NCI-H1694 (cell line): ENCODE measurements at regions not wholly inside any gene's neighbourhood (a gene's known extent, or its start where the extent isn't known, plus 50 kb on each side); places are given as distances from the start of the nearest gene placed in this dataset.

Source experiments
- DNase-seq: peaks from one replicate; lab custom pipeline; 2025; lab: John Stamatoyannopoulos, UW

GRCh38 chr14:89603938-89604480 lies 187.0 kb upstream of the FOXN3 start:
- DNase-seq, result no peak

DNA sequence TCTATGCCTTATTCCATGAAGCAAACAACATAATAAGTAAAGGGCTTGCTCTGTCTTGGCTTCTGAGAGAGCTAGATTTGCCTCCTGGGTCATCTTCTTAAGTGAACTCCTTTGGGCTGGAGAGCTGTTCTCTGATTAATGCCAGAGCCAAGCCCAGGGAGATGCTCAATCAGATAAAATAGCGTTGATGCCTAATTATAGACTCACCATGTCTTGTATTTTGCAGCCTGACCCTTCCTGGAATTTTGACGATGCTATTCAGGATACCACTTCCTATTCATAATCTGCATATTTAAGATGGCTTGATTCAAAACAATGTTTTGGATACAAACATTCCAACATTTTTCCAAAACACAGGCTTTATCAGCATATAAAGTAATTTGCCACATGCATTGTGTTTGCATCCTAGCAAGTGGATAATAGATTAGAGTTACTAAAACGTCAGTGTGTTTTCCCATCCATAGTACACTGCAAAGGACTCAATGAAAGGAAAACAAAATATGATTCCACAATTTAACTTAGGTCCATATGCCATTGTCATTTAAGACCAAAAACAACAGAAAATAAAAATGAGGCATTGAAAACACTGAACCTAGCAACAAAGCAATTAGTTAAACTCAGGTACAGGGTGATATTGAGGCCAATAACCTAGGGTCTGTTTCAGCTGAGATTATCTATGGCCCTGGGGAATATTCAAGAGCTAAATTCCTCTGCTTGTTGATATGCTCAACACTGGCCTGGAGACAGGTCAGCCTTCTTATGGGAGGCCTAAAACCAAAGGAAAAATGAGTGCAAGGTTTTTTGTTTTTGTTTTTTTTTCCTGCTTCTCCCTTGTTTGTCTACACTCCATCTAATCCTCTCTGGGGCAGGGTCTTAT lies 184.2 kb upstream of the FOXN3 start:
- DNase-seq, result no peak

GRCh38 chr14:89600029-89600428 lies 183.0 kb upstream of the FOXN3 start:
- DNase-seq, result no peak

DNA sequence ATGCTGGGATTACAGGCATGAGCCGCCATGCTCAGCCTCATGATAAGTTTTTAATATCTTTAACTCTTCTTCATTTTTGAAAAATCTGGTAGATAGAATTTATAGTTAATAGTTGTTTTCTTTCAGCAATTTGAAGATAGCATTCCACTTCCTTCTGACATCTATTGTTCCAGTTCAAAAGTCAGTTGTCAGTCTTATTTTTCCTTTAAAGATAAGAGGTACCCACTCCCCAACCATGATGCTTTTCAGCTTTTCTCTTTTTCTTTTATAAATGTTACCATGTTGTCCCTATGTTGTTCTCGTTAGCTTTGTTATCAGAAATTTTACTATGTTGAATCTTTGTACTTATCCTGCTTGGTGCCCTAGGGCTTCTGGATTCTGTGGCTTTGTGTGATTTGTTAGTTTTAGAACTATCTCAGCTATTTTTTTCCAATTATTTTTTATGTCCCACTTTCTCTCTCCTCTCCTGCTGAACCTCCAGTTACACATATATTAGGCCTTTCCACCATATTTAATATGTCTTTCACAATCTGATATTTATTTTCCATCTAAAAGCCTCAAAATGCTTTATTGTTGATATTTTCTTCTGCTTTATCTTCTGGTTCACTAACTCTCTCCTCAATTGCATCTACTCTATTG lies 181.6 kb upstream of the FOXN3 start:
- DNase-seq, result no peak

DNA sequence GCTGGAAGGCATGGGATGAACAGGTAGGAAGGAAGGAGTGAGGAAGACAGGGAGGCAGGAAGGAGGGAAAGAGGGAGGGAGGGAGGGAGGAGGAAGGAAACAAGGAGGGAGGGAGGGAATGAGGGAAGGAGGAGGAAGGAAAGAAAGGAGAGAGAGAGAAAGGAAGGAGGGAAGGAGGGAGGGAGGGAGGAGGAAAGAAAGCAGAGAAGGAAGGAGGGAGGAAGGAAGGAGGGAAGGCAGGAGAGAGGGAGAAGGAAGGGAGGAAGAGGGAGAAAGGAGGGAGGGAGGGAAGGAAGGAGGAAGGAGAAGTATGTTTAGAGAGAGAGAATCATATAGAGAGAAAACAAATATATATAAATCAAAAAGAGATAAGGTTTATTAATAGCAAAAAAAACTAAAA lies 175.9 kb upstream of the FOXN3 start:
- no peak for DNase-seq

- no peak for DNase-seq
These were observed 172.5 kb upstream of the FOXN3 start for GRCh38 chr14:89589400-89590118.

DNA sequence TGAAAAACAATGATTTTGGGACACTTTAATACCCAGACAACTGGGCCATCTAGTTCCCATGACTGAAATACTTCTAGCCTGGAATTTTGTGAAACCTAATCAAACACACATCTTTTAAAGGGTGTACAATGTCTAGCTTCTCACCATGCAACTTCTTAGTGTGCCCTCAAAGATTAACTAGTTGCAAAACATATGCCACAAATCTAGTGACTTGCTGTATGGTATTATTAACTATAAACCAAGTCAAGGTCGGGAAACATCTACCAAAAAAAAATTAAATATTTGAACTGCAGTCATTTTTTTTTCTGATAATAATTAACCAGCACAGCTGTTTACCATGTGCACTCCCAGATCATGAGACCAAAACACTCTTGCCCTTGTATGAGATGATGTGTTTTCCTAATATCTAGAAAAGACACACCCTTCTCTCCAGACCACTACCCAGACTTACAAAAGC lies 171.8 kb upstream of the FOXN3 start:
- DNase-seq, result no peak

- no peak for DNase-seq
These were observed 171.0 kb upstream of the FOXN3 start for GRCh38 chr14:89588016-89588415.

GRCh38 chr14:89587136-89587420 lies 170.0 kb upstream of the FOXN3 start:
- DNase-seq, result no peak

GRCh38 chr14:89586258-89587135 lies 169.5 kb upstream of the FOXN3 start:
- DNase-seq, result no peak

GRCh38 chr14:89578156-89578555 lies 161.1 kb upstream of the FOXN3 start:
- DNase-seq, result no peak

DNA sequence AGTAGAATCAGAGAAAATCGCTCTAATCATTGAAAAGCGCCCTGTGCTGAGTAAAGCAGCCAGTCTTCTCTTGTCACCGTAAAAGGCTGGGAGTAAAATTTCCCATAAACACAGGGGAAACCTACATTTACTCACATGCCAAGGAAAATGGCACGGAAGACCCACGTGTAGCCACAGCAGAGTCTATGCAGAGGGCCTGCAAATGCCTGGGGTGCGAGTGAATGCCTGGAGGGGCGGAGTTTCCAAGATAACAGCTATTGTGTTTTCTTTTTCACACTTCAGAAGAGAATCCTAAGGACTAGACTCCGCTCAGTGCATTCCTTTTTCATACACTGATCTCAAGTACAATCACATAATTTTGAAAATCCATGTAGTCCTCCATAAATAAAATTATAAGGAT lies 159.9 kb upstream of the FOXN3 start:
- no peak for DNase-seq

GRCh38 chr14:89576145-89576927 lies 159.3 kb upstream of the FOXN3 start:
- DNase-seq, result no peak

DNA sequence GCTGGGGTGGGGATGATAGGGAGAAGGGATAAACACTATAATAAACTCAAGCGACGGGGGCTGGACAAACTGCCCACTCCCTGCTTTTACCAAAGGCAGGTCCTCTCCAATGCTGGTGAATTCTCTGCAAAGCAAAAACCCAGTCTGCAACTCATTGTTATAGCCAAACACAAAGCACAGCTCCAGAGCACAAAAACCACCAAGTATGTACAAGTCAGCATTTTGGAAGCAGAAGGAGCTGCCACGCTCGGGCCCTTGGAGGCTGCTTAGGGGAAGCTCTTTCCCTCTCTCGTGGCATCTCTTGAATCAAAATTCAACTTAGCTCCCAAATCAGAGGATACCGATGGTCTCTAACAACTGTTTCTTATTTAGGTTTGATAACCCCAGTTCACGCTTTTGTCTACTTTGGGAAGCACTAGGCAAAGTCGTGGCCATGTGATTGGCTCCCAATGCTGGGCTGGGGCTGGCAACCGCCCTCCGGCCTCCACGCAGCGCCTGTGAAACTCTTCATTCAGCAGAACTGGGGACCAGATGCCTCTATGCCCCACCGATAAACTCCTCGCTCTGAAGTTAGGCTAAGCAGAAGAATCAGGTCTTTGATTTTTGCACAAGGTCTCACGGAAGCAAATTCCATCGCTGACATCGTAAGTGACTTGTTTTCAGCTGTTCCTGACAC lies 158.5 kb upstream of the FOXN3 start:
- DNase-seq, result no peak

- no peak for DNase-seq
These were observed 157.4 kb upstream of the FOXN3 start for GRCh38 chr14:89574420-89574819.

DNA sequence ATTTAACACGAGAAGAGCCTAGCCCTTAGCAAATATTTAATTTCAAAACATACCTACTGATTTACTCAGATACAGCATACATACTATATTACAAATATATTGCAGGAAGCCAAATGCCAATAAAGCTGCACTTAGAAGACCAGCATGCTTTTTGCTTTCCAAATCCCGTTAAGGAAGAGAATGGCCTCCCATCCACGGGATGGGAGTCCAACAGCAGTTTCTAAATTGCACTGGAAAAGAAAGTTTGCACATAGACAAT lies 156.3 kb upstream of the FOXN3 start:
- no peak for DNase-seq

- no peak for DNase-seq
These were observed 155.8 kb upstream of the FOXN3 start for GRCh38 chr14:89572596-89573398.

- peak; percentile 23 for DNase-seq
These were observed 154.5 kb upstream of the FOXN3 start for GRCh38 chr14:89571491-89571890.

GRCh38 chr14:89566644-89567415 lies 149.8 kb upstream of the FOXN3 start:
- no peak for DNase-seq
